SKM-1 (cell line): ENCODE measurements at regions not wholly inside any gene's neighbourhood (a gene's known extent, or its start where the extent isn't known, plus 50 kb on each side); places are given as distances from the start of the nearest gene placed in this dataset.
"Not testable (repeated sequence)": the region's sequence is repeated elsewhere in the genome, so short reads cannot be mapped to it uniquely, and the experiment has no call there.

ENCODE experiments used
- DNase-seq: peaks from one replicate; lab custom pipeline; 2025; ENCODE audit not compliant: unreplicated experiment; lab: John Stamatoyannopoulos, UW

DNA sequence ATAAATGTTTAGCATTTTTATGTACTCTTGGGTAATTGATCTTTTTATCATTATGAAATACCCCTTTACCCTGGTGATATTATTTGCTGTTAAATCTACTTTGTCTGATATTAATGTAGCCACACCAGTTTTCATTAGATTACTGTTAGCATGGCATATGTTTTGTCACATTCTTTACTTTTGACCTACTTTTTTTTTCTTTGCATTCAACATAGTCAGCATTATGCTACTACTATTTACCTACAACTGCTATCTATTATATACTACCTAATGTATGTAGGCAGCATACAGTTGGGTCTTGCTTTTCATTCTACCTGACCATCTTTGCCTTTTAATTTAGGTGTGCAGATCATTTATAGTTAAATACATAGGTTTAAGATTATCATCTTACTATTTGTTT lies 1429.6 kb upstream of the ALCAM start:
- no peak for DNase-seq

DNA sequence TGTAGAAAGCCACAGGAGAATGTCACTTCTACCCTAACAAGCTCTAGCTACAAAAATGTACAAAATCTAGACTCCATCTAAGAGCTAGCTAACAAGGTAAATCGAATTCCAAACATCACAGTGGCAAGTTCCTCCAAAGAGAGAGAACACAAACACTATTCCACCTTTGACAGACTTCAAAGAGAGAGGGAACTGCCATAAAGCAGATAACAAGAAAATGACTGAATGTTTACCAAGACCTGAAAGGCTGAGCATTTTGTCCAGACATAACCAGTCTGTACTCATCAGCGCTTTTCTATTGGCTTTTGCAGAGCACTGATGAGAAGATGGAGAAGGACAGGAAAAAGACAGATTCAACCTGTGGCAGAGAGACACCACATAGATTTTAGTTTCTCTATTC lies 1419.6 kb upstream of the ALCAM start:
- DNase-seq, result no peak

DNA sequence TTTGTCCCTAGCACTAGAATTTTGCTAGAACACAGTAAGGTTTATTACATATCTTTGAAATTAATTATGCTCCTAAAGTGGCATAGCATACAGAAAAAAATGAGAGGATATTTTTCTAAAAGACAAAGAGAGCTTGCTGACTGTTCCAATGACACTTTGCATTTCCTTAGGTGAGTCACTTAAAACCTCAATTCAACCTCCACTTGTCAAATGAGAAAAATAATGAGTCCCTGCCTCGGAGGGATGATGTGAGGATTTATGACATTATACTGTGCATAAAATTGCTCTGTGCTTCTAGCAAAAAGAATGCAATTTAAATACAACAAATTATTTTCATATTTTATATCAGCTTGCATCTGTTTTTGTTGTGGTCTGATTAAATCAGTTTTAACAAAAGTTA lies 1417.0 kb upstream of the ALCAM start:
- no peak for DNase-seq

DNA sequence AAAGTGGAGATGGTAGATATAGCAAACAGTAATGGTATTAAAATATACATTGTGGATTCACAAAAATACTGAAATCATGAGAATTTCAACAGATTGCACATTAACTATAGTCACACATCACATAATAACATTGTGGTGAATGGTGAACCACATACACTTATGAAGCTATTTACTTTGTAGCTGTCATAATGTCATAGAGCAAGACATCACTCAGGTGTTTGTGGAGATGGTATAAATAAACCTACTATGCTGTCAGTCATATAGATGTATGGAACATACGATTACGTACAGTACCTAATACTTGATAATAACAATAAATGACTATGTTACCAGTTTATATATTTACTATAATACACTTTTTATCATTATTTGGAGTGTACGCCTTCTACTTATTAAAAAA lies 1416.0 kb upstream of the ALCAM start:
- no peak for DNase-seq

DNA sequence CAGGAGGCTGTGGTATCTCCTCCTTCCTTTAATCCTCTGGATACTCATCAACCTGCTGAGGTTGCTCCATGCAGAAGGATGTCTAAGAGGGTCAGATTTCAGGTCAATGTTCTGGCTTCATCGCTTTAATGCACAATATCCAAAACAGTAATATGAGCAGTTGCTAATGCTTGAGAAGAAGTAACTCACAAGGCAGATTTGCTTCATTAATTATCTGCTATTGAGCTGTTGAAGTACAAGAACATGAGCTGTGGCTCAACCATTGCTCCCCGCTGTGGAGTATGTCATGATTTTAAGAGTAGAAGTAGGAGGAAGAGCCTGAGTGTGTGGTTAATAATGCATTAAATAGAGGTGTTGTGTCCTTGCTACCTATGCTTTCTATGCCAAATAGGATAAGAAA lies 1412.9 kb upstream of the ALCAM start:
- DNase-seq, result no peak

DNA sequence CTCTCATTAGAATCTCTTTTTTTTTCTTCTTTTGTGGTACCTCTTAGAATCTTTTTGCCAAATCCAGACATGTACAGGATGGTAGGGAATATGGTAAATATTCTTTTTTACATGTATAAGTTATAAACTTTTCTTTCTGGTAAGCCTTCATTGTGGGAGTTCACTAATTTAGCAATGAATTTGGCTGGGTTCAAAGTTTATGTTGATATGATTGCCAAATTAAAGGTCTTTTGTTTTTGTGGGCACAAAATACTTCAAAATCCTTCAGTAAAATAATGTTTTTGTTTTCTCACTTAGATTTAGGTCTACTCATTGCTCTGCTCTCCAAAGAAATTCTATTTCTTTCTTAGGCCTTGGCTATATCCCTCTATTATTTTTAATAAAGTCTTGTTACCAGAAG lies 1405.9 kb upstream of the ALCAM start:
- DNase-seq, result no peak

DNA sequence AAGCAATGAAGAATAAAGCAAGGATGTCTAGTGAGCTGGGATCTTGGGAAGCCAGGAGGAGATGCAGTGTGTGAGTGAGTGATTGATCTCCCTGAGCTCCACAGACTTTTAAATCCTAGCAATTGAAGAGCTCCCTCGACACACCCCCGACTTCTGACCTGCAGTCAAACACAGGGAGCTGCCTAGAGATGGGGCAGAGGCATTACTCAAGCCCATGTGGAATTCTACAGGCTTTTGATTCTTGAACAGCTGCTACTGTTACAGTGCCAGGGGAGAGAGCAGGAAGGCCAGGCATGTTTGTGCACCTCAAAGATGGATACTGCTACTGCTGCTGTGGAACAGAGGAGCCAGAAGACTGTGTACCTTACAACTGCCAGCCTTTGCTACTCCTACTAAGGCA lies 1403.1 kb upstream of the ALCAM start:
- DNase-seq, result no peak

DNA sequence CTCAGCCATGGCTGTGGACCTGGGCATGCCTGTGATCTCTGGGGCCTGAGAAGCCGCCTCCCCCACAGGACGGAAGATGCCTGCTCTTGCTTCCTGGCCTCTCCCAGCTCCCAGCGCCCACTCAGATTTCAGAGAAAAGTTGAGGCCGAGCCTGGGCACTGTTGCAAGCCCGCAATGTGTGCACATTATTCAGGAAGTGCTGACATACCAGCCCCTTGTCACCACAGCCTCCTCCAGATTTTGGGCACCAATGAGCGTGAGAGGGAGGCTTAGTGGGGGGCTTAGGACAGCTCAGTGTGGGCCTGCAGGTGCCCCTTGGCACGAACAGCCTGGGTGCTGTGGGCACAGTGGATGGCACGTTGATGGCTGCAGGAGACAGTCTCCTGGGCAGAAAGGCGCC lies 1400.9 kb upstream of the ALCAM start:
- DNase-seq, result no peak

DNA sequence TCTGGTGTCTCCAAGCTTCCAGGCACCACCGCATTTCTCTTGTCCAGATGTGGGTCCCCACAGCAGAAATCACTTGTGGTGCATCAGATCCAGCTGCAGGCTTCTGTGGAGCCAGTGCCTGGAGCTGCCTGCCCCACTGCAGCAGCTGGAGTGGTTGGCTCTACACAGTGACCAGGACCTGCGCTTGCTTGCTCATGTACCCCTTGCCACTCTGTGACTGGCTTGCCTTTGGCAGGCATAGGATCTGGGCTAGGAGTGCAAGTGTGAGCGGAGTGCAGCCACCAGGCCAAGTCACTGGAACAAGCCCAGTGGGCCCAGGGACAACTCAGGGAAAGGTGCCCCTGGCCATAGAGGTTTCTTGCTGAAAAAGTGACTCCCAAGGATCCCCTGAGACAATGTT lies 1400.0 kb upstream of the ALCAM start:
- DNase-seq, result no peak

DNA sequence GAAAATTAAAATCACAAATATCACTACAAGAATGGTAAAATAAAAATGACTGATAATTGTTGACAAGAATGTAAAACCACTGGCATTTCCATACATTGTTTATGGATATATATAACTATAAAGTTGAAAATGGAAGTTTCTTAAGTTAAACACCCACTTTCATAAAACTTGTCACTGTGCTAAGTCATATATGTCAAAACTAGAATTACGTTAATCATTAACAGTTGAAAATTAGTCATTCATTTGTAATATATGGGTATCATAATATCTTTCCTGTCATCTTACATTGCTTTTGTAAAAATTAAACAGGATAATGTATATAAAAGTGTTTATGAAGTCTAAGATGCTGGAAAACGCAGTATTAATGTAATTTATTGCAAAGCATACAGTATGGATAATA lies 1398.6 kb upstream of the ALCAM start:
- DNase-seq, result no peak

DNA sequence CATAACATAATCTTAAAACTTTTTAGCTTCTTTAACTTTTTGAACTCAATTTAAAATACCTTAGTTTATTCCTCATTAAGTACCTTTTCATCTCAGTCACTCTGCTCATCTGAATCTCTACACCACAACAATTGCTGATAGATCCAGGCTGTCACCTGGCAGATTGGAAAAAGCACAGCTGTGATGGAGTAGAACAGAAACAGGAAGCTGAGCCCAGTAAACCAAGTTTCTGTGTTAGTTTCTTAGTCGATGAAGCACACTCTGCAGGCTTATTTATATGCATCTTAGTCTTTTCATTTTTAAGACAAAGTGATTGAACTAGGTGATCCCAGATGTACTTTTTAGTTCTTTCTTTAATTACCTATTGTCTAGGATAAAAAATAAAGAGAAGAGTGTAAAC lies 1398.0 kb upstream of the ALCAM start:
- DNase-seq, result no peak

DNA sequence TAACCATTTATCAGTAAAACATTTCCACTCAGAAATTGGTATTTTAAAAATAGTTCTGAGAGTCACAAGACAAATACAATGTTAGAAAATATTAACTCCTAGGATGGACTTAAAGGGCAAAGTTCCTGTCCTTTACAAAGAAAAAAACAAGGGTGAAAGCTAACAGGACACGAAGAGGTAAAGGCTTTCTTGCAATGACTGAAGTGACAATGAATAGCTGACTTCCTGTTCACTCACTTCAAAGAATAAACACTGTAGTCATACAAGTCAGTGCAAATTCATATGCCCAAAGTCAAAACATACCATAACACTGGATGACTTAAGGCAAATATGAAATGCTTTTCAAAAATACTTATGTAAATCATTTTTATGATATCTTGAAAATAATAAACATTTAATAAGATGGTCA lies 1389.8 kb upstream of the ALCAM start:
- no peak for DNase-seq

DNA sequence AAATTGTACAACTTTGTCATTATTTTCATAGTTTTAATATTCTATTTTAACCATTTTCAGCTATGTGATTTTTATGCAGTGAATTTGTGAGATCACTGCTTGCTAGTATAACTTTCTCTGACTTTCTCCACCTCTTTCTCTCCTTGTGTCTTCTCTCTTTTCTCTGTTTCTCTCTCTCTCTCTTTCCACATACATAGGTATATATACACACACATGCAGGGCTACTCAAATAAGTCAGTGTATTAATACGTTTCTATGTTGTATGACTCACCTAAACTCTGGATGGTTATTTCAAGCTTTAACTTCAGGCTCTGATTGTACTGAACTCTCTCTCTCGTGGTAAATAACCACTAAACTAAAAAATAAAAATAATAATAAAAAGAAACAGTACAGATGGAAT lies 1389.3 kb upstream of the ALCAM start:
- DNase-seq, result no peak

DNA sequence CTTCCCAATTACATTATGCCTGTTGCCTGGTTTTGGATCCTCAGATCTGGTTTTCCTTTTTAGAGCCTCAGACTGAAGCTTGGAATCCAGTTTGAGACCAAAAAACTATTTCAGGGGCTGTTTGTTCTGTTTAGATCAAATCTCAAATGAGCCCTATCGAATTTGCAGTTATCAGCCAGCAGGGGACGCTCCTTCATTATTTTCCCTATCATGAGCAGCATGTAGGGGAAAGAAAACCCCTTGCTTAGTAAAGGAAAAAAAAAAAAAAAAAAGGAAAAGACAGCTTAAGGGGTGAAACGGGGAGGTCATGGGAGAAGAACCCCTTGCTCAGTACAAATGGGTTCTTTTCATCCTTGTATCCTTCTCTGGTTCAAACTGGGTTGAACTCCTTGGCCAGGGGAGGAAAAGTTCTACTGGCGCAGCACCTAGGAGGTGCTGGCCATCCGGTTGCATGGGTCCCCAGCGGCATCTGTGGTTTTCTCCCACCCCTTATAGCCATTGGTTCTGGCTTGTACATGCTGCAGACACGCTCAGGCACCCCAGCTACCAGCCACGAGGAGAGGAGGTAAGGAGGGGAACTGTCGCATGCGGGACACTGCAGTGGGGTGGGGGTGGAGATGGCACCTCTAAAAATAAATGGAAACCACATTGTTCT lies 1375.1 kb upstream of the ALCAM start:
- no peak for DNase-seq

DNA sequence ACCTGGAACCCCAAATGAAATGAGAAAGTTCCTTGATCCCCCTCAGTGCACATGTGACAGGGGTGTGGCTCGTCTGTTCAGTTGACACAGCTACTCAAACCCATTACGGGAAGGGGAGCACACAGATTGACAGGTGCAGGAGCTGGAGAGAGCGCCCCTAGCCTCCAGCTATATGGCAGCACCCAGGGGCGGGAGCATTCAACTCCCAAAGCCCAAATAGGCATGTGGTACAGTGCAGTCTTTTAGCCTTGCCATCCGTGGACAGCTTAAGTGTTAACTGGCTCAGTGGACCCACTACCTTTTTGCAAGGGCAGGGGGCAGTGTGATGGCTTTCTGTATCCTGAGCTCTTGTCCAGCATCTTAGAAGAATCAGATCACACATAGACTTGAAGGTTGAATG lies 1374.2 kb upstream of the ALCAM start:
- DNase-seq, result no peak

DNA sequence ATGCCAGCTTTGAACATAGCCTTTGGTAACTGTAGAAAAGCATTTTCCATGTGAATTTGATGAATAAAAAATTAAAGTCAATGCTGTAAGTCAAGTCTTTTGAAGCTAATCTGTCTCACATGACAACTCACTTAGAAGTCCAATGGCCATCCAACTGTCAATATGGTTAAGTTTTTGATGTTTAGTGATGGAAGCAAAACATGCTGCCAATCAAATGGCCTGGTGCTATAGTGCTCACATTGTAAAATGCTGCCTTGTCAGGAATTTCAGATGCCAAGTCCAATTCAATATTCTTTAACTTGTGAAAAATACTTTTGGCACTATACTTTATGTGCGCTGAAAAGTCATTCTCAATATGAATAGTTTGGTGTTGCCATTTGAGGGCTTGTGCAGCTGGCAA lies 1361.8 kb upstream of the ALCAM start:
- DNase-seq, result no peak

DNA sequence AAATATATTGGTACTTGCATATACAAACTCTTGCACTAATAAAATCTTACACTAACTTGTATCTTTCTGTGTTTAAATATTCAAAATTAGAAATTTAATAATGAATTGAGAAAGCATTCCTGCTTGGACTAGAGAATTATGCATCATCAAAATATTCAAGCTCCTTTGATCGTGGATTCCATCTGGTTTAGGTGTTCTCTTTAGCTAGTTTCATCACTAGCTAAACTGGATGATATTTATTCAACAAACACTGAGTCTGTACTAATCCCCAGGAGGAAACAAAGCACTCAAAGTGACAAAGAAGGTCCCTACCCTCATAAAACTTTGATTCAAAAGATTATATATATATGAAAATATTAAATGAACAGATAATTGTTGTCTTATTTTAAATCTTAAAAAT lies 1360.9 kb upstream of the ALCAM start:
- DNase-seq, result no peak

DNA sequence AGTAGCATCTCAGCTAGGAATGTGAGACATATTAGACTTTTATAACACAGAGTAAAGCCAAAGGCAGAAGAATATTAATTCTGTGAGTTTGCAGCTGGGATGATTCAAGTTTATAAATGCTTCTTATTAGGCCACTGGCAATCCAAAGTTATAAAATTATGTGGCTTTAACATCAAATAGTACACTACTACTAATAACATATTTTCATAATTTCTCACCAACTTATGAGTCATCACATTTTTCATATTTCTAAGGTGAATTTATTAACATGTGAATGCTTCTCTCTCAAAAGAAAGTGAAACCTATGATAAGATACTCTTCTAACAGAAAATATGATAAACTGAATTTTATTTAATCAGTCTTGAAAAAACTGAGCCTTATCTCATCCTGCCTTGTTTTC lies 1348.2 kb upstream of the ALCAM start:
- DNase-seq, result no peak

DNA sequence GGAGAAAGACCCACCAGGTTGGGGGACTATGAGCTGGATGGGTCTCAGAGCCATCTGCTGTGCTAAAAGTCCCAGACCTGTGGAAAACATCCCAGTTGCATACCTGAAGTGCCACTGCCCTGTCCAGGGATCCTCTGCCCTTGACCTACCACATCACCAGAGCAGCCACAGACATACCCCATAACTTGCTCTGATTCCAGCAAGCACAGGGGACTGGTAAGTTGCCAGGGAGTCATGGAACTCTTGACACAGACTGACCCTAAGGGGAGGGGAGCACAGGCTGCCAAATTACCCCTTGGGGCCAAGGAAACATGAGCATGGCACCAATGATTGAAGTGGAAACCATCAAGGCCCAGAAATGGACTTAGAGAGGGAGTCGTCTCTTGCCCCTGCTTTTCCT lies 1335.1 kb upstream of the ALCAM start:
- DNase-seq, result no peak

DNA sequence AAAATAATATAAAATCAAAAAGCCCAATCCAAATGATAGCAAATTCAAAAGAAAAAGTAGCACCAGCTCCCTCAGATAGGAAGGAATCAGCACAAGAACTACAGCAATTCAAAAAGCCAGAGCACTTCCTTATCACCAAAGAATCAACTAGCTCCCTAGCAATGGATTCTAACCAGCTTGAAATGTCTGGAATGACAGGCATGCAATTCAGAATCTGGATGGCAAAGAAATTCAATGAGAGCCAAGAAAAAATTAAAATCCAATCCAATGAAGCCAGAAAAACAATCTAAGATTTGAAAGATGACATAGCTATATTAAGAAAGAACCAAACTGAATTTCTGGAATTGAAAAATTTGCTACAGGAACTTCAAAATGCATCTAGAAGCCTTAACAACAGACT lies 1334.4 kb upstream of the ALCAM start:
- DNase-seq, result no peak

DNA sequence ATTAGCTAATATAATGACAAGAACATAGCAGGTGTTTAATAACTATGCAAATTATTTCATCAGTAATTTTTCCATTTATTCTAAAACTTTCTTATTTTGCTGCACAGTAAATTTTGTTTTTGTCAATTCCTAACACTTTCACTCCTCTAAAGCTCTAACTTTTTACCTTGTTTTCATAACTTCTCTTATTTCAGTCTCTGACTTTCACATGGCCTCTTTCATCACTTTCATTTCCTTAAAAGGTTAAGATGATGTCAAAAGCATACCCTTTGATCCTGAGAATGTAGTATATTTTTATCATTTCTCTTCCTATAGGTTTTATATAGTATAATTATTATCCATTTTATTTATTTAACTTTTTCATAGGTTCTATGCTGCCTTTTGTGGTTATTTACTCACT lies 1325.8 kb upstream of the ALCAM start:
- no peak for DNase-seq

DNA sequence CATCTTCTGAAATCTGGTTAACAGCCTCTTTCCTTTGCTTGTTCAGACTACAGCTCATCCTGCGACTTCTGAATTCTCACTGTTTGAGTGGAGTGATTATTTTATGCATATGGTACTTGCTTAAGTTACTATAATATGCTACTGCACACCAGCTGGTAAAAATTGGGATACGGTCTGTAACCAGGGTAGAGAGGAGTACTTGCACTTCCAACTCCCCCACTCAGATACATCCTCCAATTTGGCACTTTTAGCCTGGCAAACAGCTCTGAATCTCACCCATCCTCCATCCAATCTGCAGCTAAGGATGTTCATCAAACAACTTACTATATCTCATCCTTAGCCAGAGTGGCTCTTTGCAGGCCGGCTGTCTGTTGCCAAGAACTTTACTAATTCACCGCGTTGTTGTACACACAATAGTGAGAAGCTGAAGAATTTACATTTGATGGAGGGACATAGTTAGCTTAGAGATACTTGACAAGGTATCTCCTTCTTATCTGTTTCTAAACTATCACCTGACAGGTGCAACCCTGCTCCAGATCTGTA lies 1323.6 kb upstream of the ALCAM start:
- DNase-seq, result not testable (repeated sequence)

DNA sequence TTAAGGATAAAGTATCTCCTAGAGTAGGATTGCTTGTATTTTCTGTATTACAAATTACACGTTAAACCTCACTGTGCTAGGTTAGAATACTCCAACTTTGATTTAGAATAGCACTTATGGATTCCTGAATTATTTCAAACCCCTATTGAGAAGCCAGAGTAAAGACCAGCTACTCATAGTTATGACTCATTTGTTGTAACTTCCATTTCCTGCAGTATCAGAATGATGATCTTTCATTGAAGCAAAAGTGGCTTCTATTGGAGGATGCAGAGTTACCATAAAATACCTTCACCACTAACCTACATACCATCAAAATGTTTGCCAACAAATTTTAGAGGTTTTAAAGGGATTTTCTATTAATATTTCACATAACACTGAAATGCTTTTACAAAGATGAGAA lies 1322.7 kb upstream of the ALCAM start:
- no peak for DNase-seq

DNA sequence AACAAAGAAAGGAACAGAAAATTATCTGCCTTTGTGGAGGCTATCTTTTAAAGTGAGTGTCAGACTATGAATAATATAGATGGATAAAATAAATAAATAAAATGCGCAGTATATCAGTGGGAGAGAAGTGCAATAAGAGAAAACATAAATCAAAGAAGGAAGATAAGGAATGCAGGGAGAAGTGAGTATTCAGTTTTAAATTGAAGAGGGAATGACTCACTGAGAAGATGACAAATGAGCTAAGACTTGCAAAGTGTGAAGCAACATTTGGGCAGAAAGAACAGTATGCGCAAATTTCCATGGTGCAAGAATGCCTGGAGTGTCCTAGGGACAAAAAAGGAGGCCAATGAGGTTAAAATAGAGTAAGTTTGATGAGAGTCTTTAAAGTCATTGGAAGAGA lies 1300.1 kb upstream of the ALCAM start:
- DNase-seq, result no peak
